H1 (cell line): ENCODE measurements at regions not wholly inside any gene's neighbourhood (a gene's known extent, or its start where the extent isn't known, plus 50 kb on each side); places are given as distances from the start of the nearest gene placed in this dataset.

ENCODE experiments used
- CTCF ChIA-PET: fragments of 300-600 bp; sonication (Branson Sonifier 250); formaldehyde crosslinking; loops from one replicate; lab custom pipeline; 2021; ENCODE audit not compliant: partially characterized antibody; lab: Charles Lee
- POLR2A ChIA-PET: fragments of 300-600 bp; sonication (Branson Sonifier 250); formaldehyde crosslinking; loops from one replicate; lab custom pipeline; 2021; ENCODE audit warnings: inconsistent platforms; ENCODE audit not compliant: partially characterized antibody; lab: Charles Lee
- DNase-seq, 2 experiments: peaks; one replicate each; pipeline versions ENCODE4 v3.0.0 to v3.0.0-alpha.2; 2010 to 2022; ENCODE audit warnings: low spot score in 2 of 2, low read depth in 1 of 2, mixed read lengths in 1 of 2
- FAIRE-seq: peaks from 2 replicates; lab custom pipeline; 2011; peaks lifted over from hg19 to GRCh38; lab: Jason Lieb, UNC
- H2AFZ ChIP-seq: 2 replicates; pipeline ENCODE4 v1.8.1; 2012; ENCODE audit warnings: low read length, inconsistent platforms
- H2AK5ac ChIP-seq: 2 replicates; pipeline ENCODE4 v1.6.1; 2013; ENCODE audit warnings: low read depth, low read length
- H2BK120ac ChIP-seq: replicated peaks from 2 replicates; pipeline ENCODE3; 2013; ENCODE audit warnings: low read depth, low read length, inconsistent platforms
- H2BK12ac ChIP-seq: 2 replicates; pipeline ENCODE4 v1.6.1; 2013; ENCODE audit warnings: low read depth, low read length
- H2BK15ac ChIP-seq: 2 replicates; pipeline ENCODE4 v1.6.1; 2013; ENCODE audit warnings: low read length
- H2BK20ac ChIP-seq: 2 replicates; pipeline ENCODE4 v1.6.1; 2013; ENCODE audit warnings: low read length
- H2BK5ac ChIP-seq: 2 replicates; pipeline ENCODE4 v1.6.1; 2013; ENCODE audit warnings: low read depth, low read length
- H3K14ac ChIP-seq: 2 replicates; pipeline ENCODE4 v1.6.1; 2013; ENCODE audit warnings: inconsistent platforms; ENCODE audit not compliant: insufficient read length
- H3K18ac ChIP-seq: 2 replicates; pipeline ENCODE4 v1.6.1; 2013; ENCODE audit warnings: low read length; ENCODE audit errors: extremely low read depth
- H3K23ac ChIP-seq: 2 replicates; pipeline ENCODE4 v1.6.1; 2013; ENCODE audit warnings: inconsistent platforms; ENCODE audit not compliant: insufficient read length
- H3K23me2 ChIP-seq: 2 replicates; pipeline ENCODE4 v1.6.1; 2013; ENCODE audit warnings: low read depth, low read length
- H3K27ac ChIP-seq: 2 replicates; pipeline ENCODE4 v1.6.1; 2011; ENCODE audit warnings: low read depth, low read length, inconsistent platforms
- H3K27me3 ChIP-seq, 4 experiments: replicated peaks in 1 of 4; 1 replicate in 1 of 4; 2 replicates in 3 of 4; pipeline versions ENCODE4 v1.6.1 to v1.8.1; 2011 to 2013; ENCODE audit warnings: low read length in 3 of 4, mild to moderate bottlenecking in 3 of 4, inconsistent platforms in 2 of 4, mixed read lengths in 2 of 4, moderate library complexity in 1 of 4; ENCODE audit not compliant: control insufficient read depth in 3 of 4, insufficient read depth in 3 of 4; ENCODE audit errors: extremely low read depth in 1 of 4
- H3K36me3 ChIP-seq, 4 experiments: 2 replicates each; pipeline versions ENCODE4 v1.6.1 to v1.8.1; 2011 to 2013; ENCODE audit warnings: mild to moderate bottlenecking in 4 of 4, low read length in 3 of 4, moderate library complexity in 2 of 4, control low read depth in 1 of 4, inconsistent platforms in 1 of 4; ENCODE audit not compliant: insufficient read depth in 4 of 4, control insufficient read depth in 2 of 4
- H3K4ac ChIP-seq: replicated peaks from 2 replicates; pipeline ENCODE3; 2013; ENCODE audit warnings: low read length, low read depth, mixed read lengths, inconsistent platforms; ENCODE audit not compliant: insufficient read length
- H3K4me1 ChIP-seq, 4 experiments: replicated peaks in 1 of 4; 1 replicate in 1 of 4; 2 replicates in 3 of 4; pipeline versions ENCODE4 v1.6.1 to v1.8.1; 2011 to 2013; ENCODE audit warnings: low read length in 3 of 4, inconsistent platforms in 2 of 4, mixed read lengths in 1 of 4; ENCODE audit not compliant: insufficient read depth in 4 of 4, control insufficient read depth in 3 of 4
- H3K4me2 ChIP-seq, 2 experiments: 2 replicates each; pipeline versions ENCODE4 v1.6.1 to v1.8.1; 2011 to 2013; ENCODE audit warnings: low read depth in 2 of 2, low read length in 2 of 2, control low read depth in 1 of 2, inconsistent platforms in 1 of 2, mild to moderate bottlenecking in 1 of 2; ENCODE audit not compliant: insufficient read depth in 1 of 2
- H3K4me3 ChIP-seq, 4 experiments: fragments of 200-600, 300-600 bp in 1 of 4; sonication (generic), shearing (Covaris generic), sonication (Bioruptor Twin) in 1 of 4; 2 replicates each; pipeline versions ENCODE4 v1.5.1 to v1.8.1; 2011 to 2016; ENCODE audit warnings: low read length in 4 of 4, low read depth in 3 of 4, control low read depth in 2 of 4, inconsistent platforms in 2 of 4, mild to moderate bottlenecking in 2 of 4, mixed read lengths in 1 of 4, moderate library complexity in 1 of 4; ENCODE audit not compliant: insufficient read depth in 2 of 4; ENCODE audit errors: extremely low read depth in 1 of 4
- H3K56ac ChIP-seq: replicated peaks from 2 replicates; pipeline ENCODE3; 2013; ENCODE audit warnings: low read depth, mild to moderate bottlenecking, mixed read lengths, low read length, inconsistent platforms; ENCODE audit not compliant: insufficient read length
- H3K79me1 ChIP-seq: 2 replicates; pipeline ENCODE4 v1.6.1; 2013; ENCODE audit warnings: low read depth, low read length, control low read depth
- H3K79me2 ChIP-seq, 2 experiments: 2 replicates each; pipeline versions ENCODE4 v1.6.1 to v1.8.1; 2012 to 2013; ENCODE audit warnings: low read length in 2 of 2, mild to moderate bottlenecking in 2 of 2, inconsistent platforms in 1 of 2; ENCODE audit not compliant: insufficient read depth in 2 of 2, control insufficient read depth in 1 of 2
- H3K9ac ChIP-seq, 4 experiments: replicated peaks in 1 of 4; 1 replicate in 1 of 4; 2 replicates in 3 of 4; pipeline versions ENCODE4 v1.6.1 to v1.8.1; 2011 to 2013; ENCODE audit warnings: low read depth in 3 of 4, low read length in 3 of 4, control low read depth in 2 of 4, mild to moderate bottlenecking in 2 of 4, moderate library complexity in 2 of 4, inconsistent platforms in 1 of 4; ENCODE audit errors: extremely low read depth in 1 of 4
- H3K9me3 ChIP-seq, 2 experiments: 2 replicates each; pipeline versions ENCODE4 v1.6.1 to v1.8.1; 2012 to 2013; ENCODE audit warnings: mild to moderate bottlenecking in 2 of 2, moderate library complexity in 2 of 2, control low read depth in 1 of 2, inconsistent platforms in 1 of 2, low read depth in 1 of 2, low read length in 1 of 2, mixed read lengths in 1 of 2; ENCODE audit not compliant: insufficient read depth in 2 of 2
- H4K20me1 ChIP-seq, 2 experiments: replicated peaks in 1 of 2; 2 replicates each; pipeline versions ENCODE3 to v1.8.1; 2011 to 2013; ENCODE audit warnings: inconsistent platforms in 2 of 2, low read length in 2 of 2, mild to moderate bottlenecking in 1 of 2; ENCODE audit not compliant: insufficient read depth in 2 of 2, control insufficient read depth in 1 of 2
- H4K5ac ChIP-seq: 2 replicates; pipeline ENCODE4 v1.6.1; 2013; ENCODE audit warnings: low read length, low read depth, mixed read lengths, inconsistent platforms; ENCODE audit not compliant: insufficient read length
- H4K8ac ChIP-seq: 2 replicates; pipeline ENCODE4 v1.8.0; 2013; ENCODE audit warnings: mild to moderate bottlenecking, moderate library complexity, low read length, inconsistent platforms; ENCODE audit not compliant: insufficient read depth; ENCODE audit errors: extremely low read depth
- H4K91ac ChIP-seq: replicated peaks from 2 replicates; pipeline ENCODE3; 2013; ENCODE audit warnings: low read length, mixed read lengths, inconsistent platforms; ENCODE audit not compliant: insufficient read length
- CBX5 ChIP-seq: fragments of 300-800, 300-1000 bp; sonication (generic); IDR thresholded peaks from 2 replicates; pipeline ENCODE4 v1.7.1; 2016; ENCODE audit warnings: antibody characterized with exemption, low read length, low read depth
- CHD1 ChIP-seq: IDR thresholded peaks from 2 replicates; pipeline ENCODE4 v1.6.1; 2012; ENCODE audit warnings: low read depth, low read length, improper control_type of control experiment
- CTBP2 ChIP-seq: IDR thresholded peaks from 2 replicates; pipeline ENCODE4 v1.7.0; 2011; ENCODE audit warnings: borderline replicate concordance, mild to moderate bottlenecking, moderate library complexity, mixed read lengths, low read length; ENCODE audit not compliant: insufficient read depth, insufficient read length
- RNF2 ChIP-seq: fragments of 200-900, 300-1000 bp; sonication (generic); IDR thresholded peaks from 2 replicates; pipeline ENCODE4 v1.7.1; 2016; ENCODE audit warnings: borderline replicate concordance, low read depth, mild to moderate bottlenecking, antibody characterized with exemption, low read length; ENCODE audit not compliant: poor library complexity, severe bottlenecking; ENCODE audit errors: missing control alignments
- SP2 ChIP-seq: IDR thresholded peaks from 2 replicates; pipeline ENCODE4 v1.6.1; 2012; ENCODE audit warnings: mild to moderate bottlenecking, low read length, inconsistent platforms
- TBP ChIP-seq: IDR thresholded peaks from 2 replicates; pipeline ENCODE4 v1.6.1; 2011; ENCODE audit warnings: low read depth, low read length, improper control_type of control experiment
- WGBS, 2 experiments: shearing (Covaris generic) in 1 of 2; methylation state at CpG; one replicate each; pipeline versions ENCODE4 v1.1.6 to v1.1.7; 2013 to 2015; ENCODE audit warnings: low lambda C conversion rate in 2 of 2, mixed read lengths in 2 of 2, inconsistent platforms in 1 of 2, low coverage in 1 of 2, missing lambda C conversion rate in 1 of 2; ENCODE audit not compliant: insufficient replicate concordance in 2 of 2, insufficient coverage in 1 of 2, insufficient read length in 1 of 2; ENCODE audit errors: extremely low coverage in 1 of 2, missing lambda C conversion rate in 1 of 2; 5-methylcytosine and 5-hydroxymethylcytosine counted together

DNA sequence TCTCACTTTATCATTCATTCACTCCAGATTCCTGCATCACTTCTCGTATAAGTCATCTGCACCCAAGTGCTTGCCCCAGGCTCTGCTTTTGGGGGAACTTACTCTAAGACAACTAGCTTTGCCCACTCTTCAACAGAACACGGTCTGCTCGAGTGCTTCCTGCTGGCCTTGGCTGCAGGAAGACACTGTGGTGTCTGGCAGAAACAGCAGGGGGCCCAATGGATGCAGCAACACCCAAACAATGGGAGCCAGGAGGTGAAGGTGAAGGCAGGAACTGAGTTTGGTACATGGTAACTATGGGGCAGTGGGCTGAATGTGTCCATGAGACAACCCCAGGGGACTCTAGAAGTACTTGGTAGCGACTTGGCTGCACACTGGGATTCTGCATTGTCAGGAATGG lies 344.0 kb downstream of the REEP3 start:
- no peak for FAIRE-seq
- CTCF ChIA-PET, result interaction anchor here (1.1 to 16.4 kb wide), 7 partner anchors 16 to 144 kb away, joined by 3 to 256 read pairs (median 4); no protein-coding TSS in a partner anchor

More for the DNA sequence above, 344.0 kb downstream of the REEP3 start:
- H2AFZ ChIP-seq, result no peak overlapping the region
- peak overlapping the region in 1 of 2 experiments; percentile 28; a peak in 1 of 4 replicates for H3K4me2 ChIP-seq
- no peak overlapping the region for H2BK120ac ChIP-seq
- no peaks in the 10 kb centered on the region for H3K27me3 ChIP-seq
- no peak overlapping the region for H3K14ac ChIP-seq
- no peak overlapping the region for H3K27ac ChIP-seq
- H2BK20ac ChIP-seq, result no peak overlapping the region
- H4K91ac ChIP-seq, result no peak overlapping the region
- POLR2A ChIA-PET, result no interaction called here
- H3K23ac ChIP-seq, result no peak overlapping the region
- H2AK5ac ChIP-seq, result no peak overlapping the region
- no peak overlapping the region for H2BK15ac ChIP-seq
- 87% methylated on average over 4 of the region's 4 CpGs; no CpG with 5 or more reads in 1 of the 2 experiments for WGBS, 2 experiments
- no peak overlapping the region for H4K5ac ChIP-seq
- no peak overlapping the region for H3K4me3 ChIP-seq
- no peak overlapping the region for H4K8ac ChIP-seq
- H3K18ac ChIP-seq, result no peak overlapping the region
- no peak overlapping the region for H3K56ac ChIP-seq
- no peaks in the 10 kb centered on the region for H3K79me1 ChIP-seq
- H3K9ac ChIP-seq, result no peak overlapping the region
- H3K4me1 ChIP-seq, result peaks cover 0 to 3% (median 2%) of the 10 kb centered on the region in 4 experiments; a peak in 4 of 7 replicates
- H2BK12ac ChIP-seq, result no peak overlapping the region
- no peaks in the 10 kb centered on the region for H3K79me2 ChIP-seq
- H2BK5ac ChIP-seq, result no peak overlapping the region
- H4K20me1 ChIP-seq, result no peaks in the 10 kb centered on the region
- no peak for DNase-seq
- no peaks in the 10 kb centered on the region for H3K9me3 ChIP-seq
- no peak for TF ChIP-seq CTBP2
- no peak for TF ChIP-seq RNF2
- TF ChIP-seq TBP, result no peak
- TF ChIP-seq CBX5, result no peak
- no peak for TF ChIP-seq SP2
- no peak for TF ChIP-seq CHD1
- no peaks in the 10 kb centered on the region; the same call in 1 of the 2 replicates for H3K23me2 ChIP-seq
- H3K4ac ChIP-seq, result no peak overlapping the region
- H3K36me3 ChIP-seq, result no peaks in the 10 kb centered on the region
